SK-N-SH (cell line): ENCODE measurements at regions not wholly inside any gene's neighbourhood (a gene's known extent, or its start where the extent isn't known, plus 50 kb on each side); places are given as distances from the start of the nearest gene placed in this dataset.
"Not testable (repeated sequence)": the region's sequence is repeated elsewhere in the genome, so short reads cannot be mapped to it uniquely, and the experiment has no call there.

Experiments used
- CTCF ChIA-PET: fragments of 300-600, 350-600 bp; formaldehyde crosslinking; extraction: SDS; loops from one replicate; lab custom pipeline; 2021; lab: Yijun Ruan, JAX
- POLR2A ChIA-PET: fragments of 350-600 bp; sonication (Branson Sonifier 250); formaldehyde crosslinking; extraction: SDS; loops from one replicate; lab custom pipeline; 2020; ENCODE audit warnings: antibody characterized with exemption, inconsistent platforms; lab: Yijun Ruan, JAX
- DNase-seq: peaks from one replicate; pipeline ENCODE4 v3.0.0; 2012
- H2AFZ ChIP-seq: fragments of 200-600 bp; sonication (generic); 2 replicates; pipeline ENCODE4 v1.8.1; 2016; ENCODE audit warnings: antibody characterized with exemption, mild to moderate bottlenecking, low read depth
- H3F3A ChIP-seq: fragments of 200-600 bp; sonication (generic); replicated peaks from 2 replicates; pipeline ENCODE3; 2016; ENCODE audit warnings: antibody characterized with exemption, mild to moderate bottlenecking; ENCODE audit not compliant: insufficient read depth
- H3K27ac ChIP-seq, 2 experiments: fragments of 200-500 bp in 1 of 2; fragments of 200-600 bp in 1 of 2; sonication (Bioruptor generic) in 1 of 2; sonication (generic), shearing (Covaris generic) in 1 of 2; 2 replicates each; pipeline versions ENCODE4 v1.5.1 to v1.6.1; 2014 to 2016; ENCODE audit warnings: low read depth in 2 of 2, inconsistent platforms in 1 of 2, low read length in 1 of 2, mild to moderate bottlenecking in 1 of 2, mixed read lengths in 1 of 2
- H3K27me3 ChIP-seq: fragments of 200-600 bp; sonication (generic), shearing (Covaris generic); 2 replicates; pipeline ENCODE4 v1.6.1; 2016; ENCODE audit warnings: mixed run types; ENCODE audit not compliant: insufficient read depth
- H3K36me3 ChIP-seq, 2 experiments: fragments of 200-500 bp in 1 of 2; fragments of 200-600 bp in 1 of 2; sonication (Bioruptor generic) in 1 of 2; sonication (generic) in 1 of 2; replicated peaks in 1 of 2; 2 replicates each; pipeline versions ENCODE3 to v1.5.1; 2014 to 2016; ENCODE audit warnings: low read length in 1 of 2, mild to moderate bottlenecking in 1 of 2; ENCODE audit not compliant: insufficient read depth in 2 of 2, control insufficient read depth in 1 of 2
- H3K4me1 ChIP-seq, 2 experiments: fragments of 200-500 bp in 1 of 2; fragments of 200-600 bp in 1 of 2; sonication (Bioruptor generic) in 1 of 2; sonication (generic), shearing (Covaris generic) in 1 of 2; 2 replicates each; pipeline versions ENCODE4 v1.5.1 to v1.6.1; 2014 to 2016; ENCODE audit warnings: low read depth in 1 of 2, low read length in 1 of 2, mixed run types in 1 of 2; ENCODE audit not compliant: insufficient read depth in 2 of 2, control insufficient read depth in 1 of 2
- H3K4me2 ChIP-seq: fragments of 200-600 bp; sonication (generic), shearing (Covaris generic); 2 replicates; pipeline ENCODE4 v1.6.1; 2017; ENCODE audit warnings: mixed run types
- H3K4me3 ChIP-seq, 2 experiments: fragments of 200-500 bp in 1 of 2; fragments of 200-600 bp in 1 of 2; sonication (Bioruptor generic) in 1 of 2; sonication (generic), shearing (Covaris generic) in 1 of 2; 2 replicates each; pipeline versions ENCODE4 v1.5.1 to v1.8.1; 2014 to 2016; ENCODE audit warnings: low read depth in 2 of 2, inconsistent platforms in 1 of 2, low read length in 1 of 2, mild to moderate bottlenecking in 1 of 2, mixed read lengths in 1 of 2, moderate library complexity in 1 of 2
- H3K79me2 ChIP-seq: fragments of 200-600 bp; sonication (generic); 2 replicates; pipeline ENCODE4 v1.8.1; 2017; ENCODE audit warnings: mild to moderate bottlenecking; ENCODE audit not compliant: insufficient read depth
- H3K9ac ChIP-seq: fragments of 200-600 bp; sonication (generic); 2 replicates; pipeline ENCODE4 v1.6.1; 2017; ENCODE audit warnings: mixed run types
- H3K9me2 ChIP-seq: fragments of 200-600 bp; sonication (generic); 2 replicates; pipeline ENCODE4 v1.6.1; 2017; ENCODE audit warnings: mixed run types
- H3K9me3 ChIP-seq: fragments of 200-600 bp; sonication (generic); 2 replicates; pipeline ENCODE4 v1.6.1; 2017; ENCODE audit warnings: mixed run types, mild to moderate bottlenecking, moderate library complexity
- H4K20me1 ChIP-seq: fragments of 200-600 bp; sonication (generic); 2 replicates; pipeline ENCODE4 v1.6.1; 2017; ENCODE audit warnings: mild to moderate bottlenecking, mixed run types; ENCODE audit not compliant: insufficient read depth
- CHD2 ChIP-seq: fragments of 150-350 bp; IDR thresholded peaks from 2 replicates; pipeline ENCODE4 v1.6.1; 2018; ENCODE audit warnings: low read length; ENCODE audit not compliant: partially characterized antibody
- ELF1 ChIP-seq: IDR thresholded peaks from 2 replicates; pipeline ENCODE4 v1.4.0; 2012
- EP300 ChIP-seq, 2 experiments: IDR thresholded peaks; 2 replicates each; pipeline versions ENCODE4 v1.4.0 to v1.6.1; 2012; ENCODE audit warnings: borderline replicate concordance in 1 of 2, low read depth in 1 of 2, low read length in 1 of 2
- GABPA ChIP-seq: IDR thresholded peaks from 2 replicates; pipeline ENCODE4 v1.4.0; 2012; ENCODE audit warnings: low read depth, mild to moderate bottlenecking
- GATA2 ChIP-seq: sonication (generic); formaldehyde crosslinking; IDR thresholded peaks from 2 replicates; pipeline ENCODE4 v1.5.0; 2020; ENCODE audit warnings: mild to moderate bottlenecking, missing genetic modification reagents
- MXI1 ChIP-seq: IDR thresholded peaks from 2 replicates; pipeline ENCODE4 v1.6.1; 2012; ENCODE audit warnings: mild to moderate bottlenecking, low read depth, low read length, improper control_type of control experiment
- NRF1 ChIP-seq: IDR thresholded peaks from 2 replicates; pipeline ENCODE4 v1.6.1; 2012; ENCODE audit warnings: low read depth, mild to moderate bottlenecking, low read length
- POLR2AphosphoS5 ChIP-seq: IDR thresholded peaks from 2 replicates; pipeline ENCODE4 v1.6.1; 2012; ENCODE audit warnings: low read depth, low read length
- RAD21 ChIP-seq: IDR thresholded peaks from 2 replicates; pipeline ENCODE4 v1.6.1; 2012; ENCODE audit warnings: mild to moderate bottlenecking, low read length
- RCOR1 ChIP-seq: fragments of 150-350 bp; IDR thresholded peaks from 2 replicates; pipeline ENCODE4 v1.6.1; 2017; ENCODE audit warnings: antibody characterized with exemption, low read length
- RXRA ChIP-seq: IDR thresholded peaks from 2 replicates; pipeline ENCODE4 v1.4.0; 2012; ENCODE audit warnings: low read depth, mild to moderate bottlenecking, borderline replicate concordance
- YY1 ChIP-seq: IDR thresholded peaks from 2 replicates; pipeline ENCODE4 v1.4.0; 2012; ENCODE audit warnings: low read depth, mild to moderate bottlenecking
- WGBS: methylation state at CpG from one replicate; pipeline ENCODE4 v1.1.6; 2017; ENCODE audit warnings: low lambda C conversion rate; 5-methylcytosine and 5-hydroxymethylcytosine counted together
- TF ChIP-seq, protein P1 (sequence below): IDR thresholded peaks from 2 replicates; pipeline ENCODE4 v1.4.0; 2012; ENCODE audit warnings: low read depth, borderline replicate concordance
- TF ChIP-seq, protein P2 (sequence below): fragments of 150-350 bp; IDR thresholded peaks from 2 replicates; pipeline ENCODE4 v1.6.1; 2016; ENCODE audit warnings: mild to moderate bottlenecking, low read depth, low read length

DNA sequence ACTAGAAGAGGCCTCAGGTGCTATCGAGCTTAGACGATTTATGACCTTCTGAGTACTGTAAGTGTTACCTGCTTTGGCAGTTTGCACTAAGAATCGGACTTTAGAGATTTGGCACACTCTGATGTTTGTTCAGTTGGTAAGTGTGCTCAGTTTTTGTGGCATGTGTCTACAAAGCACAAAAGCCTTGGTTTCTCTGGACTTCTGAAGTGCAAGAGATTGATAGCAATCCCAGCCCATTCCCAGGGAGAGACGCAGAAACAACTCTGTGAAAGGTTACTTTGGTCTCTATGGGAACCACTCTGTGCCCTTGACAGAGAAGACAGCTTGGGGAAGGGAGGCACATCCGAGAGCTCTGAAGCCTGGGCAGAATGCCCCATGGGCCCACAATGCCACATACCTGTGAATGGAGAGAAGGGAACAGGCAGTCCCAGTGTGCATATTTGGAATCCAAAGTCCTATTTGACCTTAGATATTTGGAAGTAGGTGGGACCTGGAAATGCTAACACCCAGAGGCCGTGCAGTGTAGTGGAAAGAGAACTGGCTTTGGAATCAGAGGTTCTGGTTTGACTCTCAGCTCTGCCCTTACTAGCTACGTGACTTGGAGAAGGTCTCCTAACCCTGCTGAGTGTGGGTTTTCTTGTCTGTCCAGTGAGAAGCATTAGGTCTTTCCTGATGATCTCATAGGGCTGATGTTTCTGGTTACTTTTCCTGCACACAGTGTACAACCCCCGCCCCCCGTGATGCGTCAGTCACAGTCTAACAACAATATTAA, 194.3 kb upstream of the VLDLR start:
- no peaks in the 10 kb centered on the region for H3K9me3 ChIP-seq
- WGBS = 46% methylated on average over 10 of the region's 10 CpGs
- ChIA-PET CTCF (no interaction called here), POLR2A (no interaction called here)
- no peaks in the 10 kb centered on the region for H4K20me1 ChIP-seq
- no peak overlapping the region for H3K4me2 ChIP-seq
- no peaks in the 10 kb centered on the region for H3K27me3 ChIP-seq
- H3F3A ChIP-seq = no peaks in the 10 kb centered on the region
- DNase-seq = no peak
- no peaks in the 10 kb centered on the region for H3K9me2 ChIP-seq
- H2AFZ ChIP-seq = no peak overlapping the region
- H3K4me3 ChIP-seq = no peak overlapping the region
- no peaks in the 10 kb centered on the region for H3K36me3 ChIP-seq
- no peaks in the 10 kb centered on the region for H3K4me1 ChIP-seq
- no peaks in the 10 kb centered on the region for H3K79me2 ChIP-seq
- no peak overlapping the region for H3K9ac ChIP-seq
- no peak overlapping the region for H3K27ac ChIP-seq
- TF ChIP-seq ELF1 = no peak
- TF ChIP-seq EP300 (IDR thresholded peaks at IDR 0.05; ENCODE audit: borderline replicate concordance in 1 of 2, low read depth in 1 of 2, low read length in 1 of 2) = no peak
- TF ChIP-seq GATA2 (CRISPR knock-in tag) = no peak
- TF ChIP-seq, protein P1, sequence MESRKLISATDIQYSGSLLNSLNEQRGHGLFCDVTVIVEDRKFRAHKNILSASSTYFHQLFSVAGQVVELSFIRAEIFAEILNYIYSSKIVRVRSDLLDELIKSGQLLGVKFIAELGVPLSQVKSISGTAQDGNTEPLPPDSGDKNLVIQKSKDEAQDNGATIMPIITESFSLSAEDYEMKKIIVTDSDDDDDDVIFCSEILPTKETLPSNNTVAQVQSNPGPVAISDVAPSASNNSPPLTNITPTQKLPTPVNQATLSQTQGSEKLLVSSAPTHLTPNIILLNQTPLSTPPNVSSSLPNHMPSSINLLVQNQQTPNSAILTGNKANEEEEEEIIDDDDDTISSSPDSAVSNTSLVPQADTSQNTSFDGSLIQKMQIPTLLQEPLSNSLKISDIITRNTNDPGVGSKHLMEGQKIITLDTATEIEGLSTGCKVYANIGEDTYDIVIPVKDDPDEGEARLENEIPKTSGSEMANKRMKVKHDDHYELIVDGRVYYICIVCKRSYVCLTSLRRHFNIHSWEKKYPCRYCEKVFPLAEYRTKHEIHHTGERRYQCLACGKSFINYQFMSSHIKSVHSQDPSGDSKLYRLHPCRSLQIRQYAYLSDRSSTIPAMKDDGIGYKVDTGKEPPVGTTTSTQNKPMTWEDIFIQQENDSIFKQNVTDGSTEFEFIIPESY = no peak
- TF ChIP-seq, protein P2, sequence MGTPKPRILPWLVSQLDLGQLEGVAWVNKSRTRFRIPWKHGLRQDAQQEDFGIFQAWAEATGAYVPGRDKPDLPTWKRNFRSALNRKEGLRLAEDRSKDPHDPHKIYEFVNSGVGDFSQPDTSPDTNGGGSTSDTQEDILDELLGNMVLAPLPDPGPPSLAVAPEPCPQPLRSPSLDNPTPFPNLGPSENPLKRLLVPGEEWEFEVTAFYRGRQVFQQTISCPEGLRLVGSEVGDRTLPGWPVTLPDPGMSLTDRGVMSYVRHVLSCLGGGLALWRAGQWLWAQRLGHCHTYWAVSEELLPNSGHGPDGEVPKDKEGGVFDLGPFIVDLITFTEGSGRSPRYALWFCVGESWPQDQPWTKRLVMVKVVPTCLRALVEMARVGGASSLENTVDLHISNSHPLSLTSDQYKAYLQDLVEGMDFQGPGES = no peak
- no peak for TF ChIP-seq POLR2AphosphoS5
- no peak for TF ChIP-seq NRF1
- TF ChIP-seq MXI1 = no peak
- no peak for TF ChIP-seq RXRA
- no peak for TF ChIP-seq YY1
- no peak for TF ChIP-seq RAD21
- no peak for TF ChIP-seq GABPA
- TF ChIP-seq CHD2 = no peak
- TF ChIP-seq RCOR1 = no peak

DNA sequence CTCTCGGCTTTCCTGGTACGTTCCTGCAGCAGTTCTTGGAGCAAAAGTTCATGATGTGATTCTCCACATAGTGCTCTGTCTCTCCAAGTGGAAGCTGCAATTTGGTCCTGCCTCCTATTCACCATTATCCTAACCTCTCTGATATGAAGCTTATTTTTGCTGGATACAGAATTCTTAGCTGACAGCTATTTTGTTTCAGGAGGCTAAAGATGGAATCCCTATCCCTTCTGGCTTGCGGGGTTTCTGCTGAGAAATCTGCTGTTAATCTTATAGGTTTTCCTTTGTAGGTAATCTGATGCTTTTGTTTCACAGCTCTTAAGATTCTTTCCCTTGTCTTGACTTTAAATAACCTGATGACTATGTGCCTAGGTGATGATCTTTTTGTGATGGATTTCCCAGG, 181.6 kb upstream of the VLDLR start:
- 39% methylated on average over 3 of the region's 3 CpGs for WGBS
- POLR2A ChIA-PET = no interaction called here
- TF ChIP-seq RAD21 = no peak

DNA sequence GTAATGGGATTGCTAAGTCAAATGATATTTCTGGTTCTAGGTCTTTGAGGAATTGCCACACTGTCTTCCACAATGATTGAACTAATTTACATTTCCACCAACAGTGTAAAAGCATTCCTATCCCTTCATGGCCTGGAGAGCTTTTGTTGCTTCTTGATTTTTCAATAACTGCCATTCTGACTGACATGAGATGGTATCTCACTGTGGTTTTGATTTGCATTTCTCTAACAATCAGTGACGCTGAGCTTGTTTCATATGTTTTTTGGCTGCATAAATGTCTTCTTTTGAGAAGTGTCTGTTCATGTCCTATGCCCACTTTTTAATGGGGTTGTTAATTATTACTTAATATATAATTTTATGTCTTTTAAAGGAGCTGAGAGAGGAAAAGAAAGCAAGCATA, 177.7 kb upstream of the VLDLR start:
- H3K4me1 ChIP-seq, H3K36me3 ChIP-seq, H4K20me1 ChIP-seq, H3K4me2 ChIP-seq, H3K9me2 ChIP-seq, H2AFZ ChIP-seq, H3K27me3 ChIP-seq, POLR2A ChIA-PET, H3K9ac ChIP-seq, H3K79me2 ChIP-seq, H3K9me3 ChIP-seq, H3F3A ChIP-seq, DNase-seq, H3K4me3 ChIP-seq, H3K27ac ChIP-seq, CTCF ChIA-PET: not testable (repeated sequence)
- 41% methylated on average over 1 of the region's 1 CpG for WGBS

More for the DNA sequence above, 181.6 kb upstream of the VLDLR start:
- no peaks in the 10 kb centered on the region for H3K79me2 ChIP-seq
- no peaks in the 10 kb centered on the region for H3K36me3 ChIP-seq
- CTCF ChIA-PET = no interaction called here
- DNase-seq = no peak
- no peaks in the 10 kb centered on the region for H3K9me3 ChIP-seq
- no peaks in the 10 kb centered on the region for H3K9me2 ChIP-seq
- no peak overlapping the region for H3K4me3 ChIP-seq
- no peaks in the 10 kb centered on the region for H3F3A ChIP-seq
- no peaks in the 10 kb centered on the region for H3K27me3 ChIP-seq
- no peaks in the 10 kb centered on the region for H3K4me1 ChIP-seq
- no peak overlapping the region for H2AFZ ChIP-seq
- H3K27ac ChIP-seq = no peak overlapping the region
- no peak overlapping the region for H3K4me2 ChIP-seq
- no peak overlapping the region for H3K9ac ChIP-seq
- no peaks in the 10 kb centered on the region for H4K20me1 ChIP-seq
